Progenitor cell of endocrine pancreas (in vitro differentiated cells): ENCODE measurements at regions not wholly inside any gene's neighbourhood (a gene's known extent, or its start where the extent isn't known, plus 50 kb on each side); places are given as distances from the start of the nearest gene placed in this dataset.

Experiments used
- DNase-seq: peaks from one replicate; pipeline ENCODE4 v3.0.0; 2021; ENCODE audit warnings: low spot score; ENCODE audit not compliant: unreplicated experiment
- H3K27ac Mint-ChIP-seq: 2 replicates; pipeline ENCODE4 v1.8.0; 2021; ENCODE audit warnings: mild to moderate bottlenecking, moderate library complexity, mixed read lengths
- H3K27me3 Mint-ChIP-seq: 2 replicates; pipeline ENCODE4 v1.8.0; 2021; ENCODE audit warnings: mixed read lengths
- H3K36me3 Mint-ChIP-seq: 2 replicates; pipeline ENCODE4 v1.8.0; 2022; ENCODE audit warnings: mixed read lengths; ENCODE audit not compliant: insufficient read depth
- H3K4me1 Mint-ChIP-seq: 2 replicates; pipeline ENCODE4 v1.8.0; 2021; ENCODE audit warnings: low read depth, mixed read lengths
- H3K4me3 Mint-ChIP-seq: 2 replicates; pipeline ENCODE4 v1.8.0; 2021; ENCODE audit warnings: low read depth, mild to moderate bottlenecking, moderate library complexity, mixed read lengths
- H3K9me3 Mint-ChIP-seq: 2 replicates; pipeline ENCODE4 v1.8.0; 2021; ENCODE audit warnings: low read depth, mixed read lengths
- CTCF ChIP-seq: fragments of 200-600 bp; sonication (generic); IDR thresholded peaks from one replicate; pipeline ENCODE4 v1.5.0; 2021; ENCODE audit warnings: antibody characterized with exemption, mild to moderate bottlenecking; ENCODE audit not compliant: unreplicated experiment

- Mint-ChIP-seq H3K4me1 (peaks cover 10% of the 10 kb centered on the region), H3K4me3 (no peak overlapping the region), H3K27me3 (no peaks in the 10 kb centered on the region), H3K9me3 (no peaks in the 10 kb centered on the region), H3K36me3 (no peaks in the 10 kb centered on the region), H3K27ac (no peak overlapping the region)
- TF ChIP-seq CTCF = no peak
- no peak for DNase-seq
These were observed 75.9 kb upstream of the DOCK9 start for GRCh38 chr13:99053636-99054233.

- H3K9me3 Mint-ChIP-seq = no peaks in the 10 kb centered on the region
- DNase-seq = no peak
- TF ChIP-seq CTCF = no peak
- no peaks in the 10 kb centered on the region for H3K36me3 Mint-ChIP-seq
- H3K27me3 Mint-ChIP-seq = no peaks in the 10 kb centered on the region
- H3K4me1 Mint-ChIP-seq = peaks cover 10% of the 10 kb centered on the region
- H3K27ac Mint-ChIP-seq = no peak overlapping the region
- no peak overlapping the region for H3K4me3 Mint-ChIP-seq
These were observed 77.4 kb upstream of the DOCK9 start for GRCh38 chr13:99055281-99055680.

GRCh38 chr13:99055735-99056134 is 77.9 kb upstream of the DOCK9 start:
- Mint-ChIP-seq H3K27me3 (no peaks in the 10 kb centered on the region), H3K9me3 (no peaks in the 10 kb centered on the region), H3K27ac (no peak overlapping the region), H3K4me3 (no peak overlapping the region), H3K4me1 (peaks cover 10% of the 10 kb centered on the region), H3K36me3 (no peaks in the 10 kb centered on the region)
- TF ChIP-seq CTCF = no peak
- DNase-seq = no peak

- no peak overlapping the region for H3K4me3 Mint-ChIP-seq
- H3K27ac Mint-ChIP-seq = no peak overlapping the region
- DNase-seq = no peak
- H3K9me3 Mint-ChIP-seq = no peaks in the 10 kb centered on the region
- no peak for TF ChIP-seq CTCF
- H3K36me3 Mint-ChIP-seq = no peaks in the 10 kb centered on the region
- peaks cover 12% of the 10 kb centered on the region for H3K4me1 Mint-ChIP-seq
- H3K27me3 Mint-ChIP-seq = no peaks in the 10 kb centered on the region
These were observed 78.6 kb upstream of the DOCK9 start for GRCh38 chr13:99056381-99057014.

- Mint-ChIP-seq H3K9me3 (no peaks in the 10 kb centered on the region), H3K36me3 (no peaks in the 10 kb centered on the region)
These were observed 79.6 kb upstream of the DOCK9 start for GRCh38 chr13:99057310-99057975.

More at GRCh38 chr13:99057310-99057975, 79.6 kb upstream of the DOCK9 start:
- Mint-ChIP-seq H3K4me3 (no peak overlapping the region), H3K4me1 (peaks cover 9% of the 10 kb centered on the region), H3K27ac (no peak overlapping the region), H3K27me3 (no peaks in the 10 kb centered on the region)
- no peak for DNase-seq
- TF ChIP-seq CTCF = no peak
